NCI-H146 (cell line): ENCODE measurements at regions not wholly inside any gene's neighbourhood (a gene's known extent, or its start where the extent isn't known, plus 50 kb on each side); places are given as distances from the start of the nearest gene placed in this dataset.

ENCODE experiments used
- DNase-seq: peaks from one replicate; lab custom pipeline; 2025; lab: John Stamatoyannopoulos, UW

GRCh38 chr2:128554151-128554769 is 235.6 kb upstream of the HS6ST1 start:
- no peak for DNase-seq

- no peak for DNase-seq
These were observed 236.8 kb upstream of the HS6ST1 start for GRCh38 chr2:128555433-128555832.

- DNase-seq: no peak
These were observed 237.4 kb upstream of the HS6ST1 start for GRCh38 chr2:128556089-128556488.

- DNase-seq: no peak
These were observed 238.0 kb upstream of the HS6ST1 start for GRCh38 chr2:128556633-128557032.

GRCh38 chr2:128557069-128557468 is 238.4 kb upstream of the HS6ST1 start:
- no peak for DNase-seq

GRCh38 chr2:128557831-128558241 is 239.2 kb upstream of the HS6ST1 start:
- DNase-seq: no peak

GRCh38 chr2:128558441-128558840 is 239.8 kb upstream of the HS6ST1 start:
- no peak for DNase-seq

- DNase-seq: no peak
These were observed 240.3 kb upstream of the HS6ST1 start for GRCh38 chr2:128558895-128559532.

- DNase-seq: no peak
These were observed 241.2 kb upstream of the HS6ST1 start for GRCh38 chr2:128559533-128560515.

- DNase-seq: no peak
These were observed 242.1 kb upstream of the HS6ST1 start for GRCh38 chr2:128560718-128561117.

GRCh38 chr2:128562471-128563347 is 244.0 kb upstream of the HS6ST1 start:
- DNase-seq: no peak

GRCh38 chr2:128563348-128563687 is 244.7 kb upstream of the HS6ST1 start:
- no peak for DNase-seq

- DNase-seq: no peak
These were observed 245.5 kb upstream of the HS6ST1 start for GRCh38 chr2:128564131-128564530.

- no peak for DNase-seq
These were observed 245.9 kb upstream of the HS6ST1 start for GRCh38 chr2:128564551-128564950.

GRCh38 chr2:128565441-128565840 is 246.8 kb upstream of the HS6ST1 start:
- DNase-seq: no peak

- DNase-seq: no peak
These were observed 248.0 kb upstream of the HS6ST1 start for GRCh38 chr2:128566671-128567070.

GRCh38 chr2:128568106-128568505 is 249.4 kb upstream of the HS6ST1 start:
- no peak for DNase-seq

- no peak for DNase-seq
These were observed 254.4 kb upstream of the HS6ST1 start for GRCh38 chr2:128573116-128573515.

- no peak for DNase-seq
These were observed 254.9 kb upstream of the HS6ST1 start for GRCh38 chr2:128573531-128573930.

- no peak for DNase-seq
These were observed 258.7 kb upstream of the HS6ST1 start for GRCh38 chr2:128577141-128577930.
